Upper lobe of right lung (tissue), 1 donor: ENCODE measurements at regions not wholly inside any gene's neighbourhood (a gene's known extent, or its start where the extent isn't known, plus 50 kb on each side); places are given as distances from the start of the nearest gene placed in this dataset.

Experiments used
- ATAC-seq: fragments of 200-7000 bp; cut with Tn5 transposase; one replicate; pipeline ENCODE4 v1.9.1; 2020; ENCODE audit warnings: mild to moderate bottlenecking, moderate library complexity
- DNase-seq: peaks from one replicate; pipeline ENCODE4 v3.0.0-alpha.2; 2020
- H3K27ac ChIP-seq: fragments of 200-600 bp; one replicate; pipeline ENCODE4 v1.8.0; 2022
- H3K27me3 ChIP-seq: fragments of 200-600 bp; one replicate; pipeline ENCODE4 v1.8.0; 2022; ENCODE audit warnings: mild to moderate bottlenecking
- H3K36me3 ChIP-seq: fragments of 200-600 bp; one replicate; pipeline ENCODE4 v1.8.0; 2022
- H3K4me1 ChIP-seq: fragments of 200-600 bp; one replicate; pipeline ENCODE4 v1.8.0; 2022
- H3K4me3 ChIP-seq: fragments of 200-600 bp; one replicate; pipeline ENCODE4 v1.8.0; 2022; ENCODE audit warnings: mild to moderate bottlenecking
- H3K9me3 ChIP-seq: fragments of 200-600 bp; one replicate; pipeline ENCODE4 v1.8.0; 2022
- CTCF ChIP-seq: fragments of 200-600 bp; IDR thresholded peaks from one replicate; pipeline ENCODE4 v1.8.0; 2022; ENCODE audit warnings: antibody characterized with exemption
- intact Hi-C: fragments of 100-400 bp; cut with DNase I; formaldehyde crosslinking; loops from one replicate; pipeline ENCODE4 v1.11.0; 2022
- donor health status: DM: no; HTN: yes; CAD: no; lungs with severe emphysema.

- ATAC-seq (no peak), DNase-seq (no peak)
- Histone ChIP-seq H3K4me3 (no peak overlapping the region), H3K36me3 (no peaks in the 10 kb centered on the region), H3K9me3 (peaks cover 6% of the 10 kb centered on the region), H3K27ac (peak overlapping the region; percentile 37), H3K27me3 (no peaks in the 10 kb centered on the region), H3K4me1 (no peaks in the 10 kb centered on the region)
- TF ChIP-seq CTCF: no peak
- intact Hi-C loops: no loop called here
These were observed 270.8 kb downstream of the ZEB2 start for GRCh38 chr2:144249035-144249637.

- no peaks in the 10 kb centered on the region for H3K27me3 ChIP-seq
- H3K27ac ChIP-seq: peak overlapping the region; percentile 37
- DNase-seq: no peak
- intact Hi-C loops: no loop called here
- no peaks in the 10 kb centered on the region for H3K36me3 ChIP-seq
- TF ChIP-seq CTCF: no peak
- H3K9me3 ChIP-seq: no peaks in the 10 kb centered on the region
- H3K4me1 ChIP-seq: no peaks in the 10 kb centered on the region
- no peak overlapping the region for H3K4me3 ChIP-seq
- no peak for ATAC-seq
These were observed 271.4 kb downstream of the ZEB2 start for GRCh38 chr2:144248350-144249034.

- no peak for TF ChIP-seq CTCF
- intact Hi-C loops: no loop called here
- ATAC-seq: no peak
These were observed 275.0 kb downstream of the ZEB2 start for GRCh38 chr2:144244938-144245337.

GRCh38 chr2:144242311-144242710 is 277.6 kb downstream of the ZEB2 start:
- no peak for DNase-seq
- ATAC-seq: no peak
- Histone ChIP-seq H3K9me3 (no peaks in the 10 kb centered on the region), H3K27me3 (no peaks in the 10 kb centered on the region), H3K4me1 (peaks cover 20% of the 10 kb centered on the region), H3K36me3 (no peaks in the 10 kb centered on the region), H3K4me3 (no peak overlapping the region), H3K27ac (no peak overlapping the region)
- no peak for TF ChIP-seq CTCF
- intact Hi-C loops: no loop called here

More at GRCh38 chr2:144244938-144245337, 275.0 kb downstream of the ZEB2 start:
- Histone ChIP-seq H3K4me1 (peaks cover 15% of the 10 kb centered on the region), H3K4me3 (no peak overlapping the region), H3K27ac (no peak overlapping the region), H3K27me3 (no peaks in the 10 kb centered on the region), H3K36me3 (no peaks in the 10 kb centered on the region), H3K9me3 (no peaks in the 10 kb centered on the region)
- DNase-seq: no peak

- DNase-seq: no peak
- H3K9me3 ChIP-seq: no peaks in the 10 kb centered on the region
- no peak for ATAC-seq
- intact Hi-C loops: no loop called here
- H3K4me1 ChIP-seq: peaks cover 20% of the 10 kb centered on the region
- H3K4me3 ChIP-seq: no peak overlapping the region
- no peak overlapping the region for H3K27ac ChIP-seq
- TF ChIP-seq CTCF: no peak
- no peaks in the 10 kb centered on the region for H3K27me3 ChIP-seq
- H3K36me3 ChIP-seq: no peaks in the 10 kb centered on the region
These were observed 278.1 kb downstream of the ZEB2 start for GRCh38 chr2:144241801-144242200.
